HepG2 (cell line): ENCODE measurements at regions not wholly inside any gene's neighbourhood (a gene's known extent, or its start where the extent isn't known, plus 50 kb on each side); places are given as distances from the start of the nearest gene placed in this dataset.

ENCODE experiments used
- ATAC-seq: fragments of 200-7000 bp; cut with Tn5 transposase; 3 replicates; pipeline ENCODE4 v1.9.1; 2020; ENCODE audit warnings: mild to moderate bottlenecking, moderate library complexity
- BruUV-seq: library from RNA; stranded (reverse); fragments of 400-500 nt; replicated peaks from 2 replicates; lab custom pipeline; 2021; lab: Mats Ljungman, UMichigan
- CTCF ChIA-PET: fragments of 300-600 bp; formaldehyde crosslinking; extraction: SDS; loops from one replicate; lab custom pipeline; 2021; ENCODE audit warnings: low total read pairs, inconsistent platforms, low intra/inter-chr PET ratio; lab: Yijun Ruan, JAX
- POLR2A ChIA-PET: fragments of 350-600 bp; sonication (Branson Sonifier 250); formaldehyde crosslinking; loops from one replicate; lab custom pipeline; 2020; ENCODE audit warnings: antibody characterized with exemption, inconsistent platforms; lab: Yijun Ruan, JAX
- DNase-seq: peaks from one replicate; pipeline ENCODE4 v3.0.0-alpha.2; 2015; ENCODE audit warnings: low spot score
- FAIRE-seq: peaks from 3 replicates; lab custom pipeline; 2011; peaks lifted over from hg19 to GRCh38; lab: Jason Lieb, UNC
- H2AFZ ChIP-seq: one replicate; pipeline ENCODE4 v1.6.1; 2011; ENCODE audit warnings: low read length, inconsistent platforms
- H3K27ac ChIP-seq: fragments of 300-600 bp; 3 replicates; pipeline ENCODE4 v1.8.0; 2011; ENCODE audit warnings: mixed run types, mild to moderate bottlenecking, mixed read lengths, low read length, inconsistent platforms; ENCODE audit not compliant: insufficient read depth; ENCODE audit errors: extremely low read length
- H3K27me3 ChIP-seq, 2 experiments: fragments of 200-600 bp in 1 of 2; 2 replicates in 1 of 2; 3 replicates in 1 of 2; pipeline versions ENCODE4 v1.6.0 to v1.8.0; 2011; ENCODE audit warnings: low read length in 2 of 2, mild to moderate bottlenecking in 2 of 2, moderate library complexity in 2 of 2, inconsistent platforms in 1 of 2; ENCODE audit not compliant: insufficient read depth in 2 of 2, control insufficient read depth in 1 of 2
- H3K36me3 ChIP-seq, 2 experiments: fragments of 200-600 bp in 1 of 2; replicated peaks in 1 of 2; 2 replicates in 1 of 2; 3 replicates in 1 of 2; pipeline versions ENCODE4 v1.5.1 to v1.8.0; 2011; ENCODE audit warnings: low read length in 2 of 2, inconsistent platforms in 1 of 2; ENCODE audit not compliant: insufficient read depth in 2 of 2, control insufficient read depth in 1 of 2
- H3K4me1 ChIP-seq: 2 replicates; pipeline ENCODE4 v1.5.1; 2012; ENCODE audit warnings: low read length, inconsistent platforms; ENCODE audit not compliant: insufficient read depth
- H3K4me2 ChIP-seq: 2 replicates; pipeline ENCODE4 v1.6.0; 2011; ENCODE audit warnings: low read depth, low read length, inconsistent platforms
- H3K4me3 ChIP-seq, 3 experiments: fragments of 200-600 bp in 1 of 3; sonication (generic), shearing (Covaris generic) in 1 of 3; replicated peaks in 1 of 3; 2 replicates each; pipeline ENCODE4 v1.5.1; 2011 to 2016; ENCODE audit warnings: low read length in 3 of 3, inconsistent platforms in 2 of 3, low read depth in 2 of 3, mild to moderate bottlenecking in 2 of 3, control low read depth in 1 of 3, mixed read lengths in 1 of 3; ENCODE audit not compliant: insufficient read depth in 1 of 3
- H3K79me2 ChIP-seq: one replicate; pipeline ENCODE4 v1.6.1; 2011; ENCODE audit warnings: low read length, inconsistent platforms; ENCODE audit not compliant: insufficient read depth
- H3K9ac ChIP-seq: 2 replicates; pipeline ENCODE4 v1.6.0; 2011; ENCODE audit warnings: mild to moderate bottlenecking, low read depth, low read length, inconsistent platforms; ENCODE audit not compliant: insufficient read depth
- H3K9me3 ChIP-seq: 2 replicates; pipeline ENCODE4 v1.5.1; 2012; ENCODE audit warnings: mild to moderate bottlenecking, low read length
- H4K20me1 ChIP-seq: 2 replicates; pipeline ENCODE4 v1.6.0; 2011; ENCODE audit warnings: inconsistent platforms, mild to moderate bottlenecking, low read length, moderate library complexity; ENCODE audit not compliant: insufficient read depth
- ATF7-NPFF ChIP-seq: sonication (generic); formaldehyde crosslinking; IDR thresholded peaks from 2 replicates; pipeline ENCODE4 v1.8.1; 2023; ENCODE audit warnings: mild to moderate bottlenecking, low read depth, missing genetic modification reagents, moderate library complexity
- HNRNPK ChIP-seq: fragments of 200-400 bp; formaldehyde crosslinking; IDR thresholded peaks from 2 replicates; pipeline ENCODE4 v1.6.1; 2018; ENCODE audit warnings: low read length, low read depth, moderate library complexity, mild to moderate bottlenecking; ENCODE audit not compliant: poor library complexity, severe bottlenecking
- IRF2 ChIP-seq: IDR thresholded peaks from 2 replicates; pipeline ENCODE4 v1.6.1; 2018; ENCODE audit warnings: missing genetic modification reagents, missing compliant biosample characterization
- ISL2 ChIP-seq: sonication (generic); formaldehyde crosslinking; IDR thresholded peaks from 2 replicates; pipeline ENCODE4 v1.5.0; 2020; ENCODE audit warnings: missing genetic modification reagents
- MAZ ChIP-seq, 2 experiments: sonication (generic) in 1 of 2; formaldehyde crosslinking in 1 of 2; IDR thresholded peaks; 2 replicates each; pipeline versions ENCODE4 v1.5.0 to v1.6.1; 2012 to 2020; ENCODE audit warnings: low read depth in 2 of 2, mild to moderate bottlenecking in 2 of 2, borderline replicate concordance in 1 of 2, improper control_type of control experiment in 1 of 2, low read length in 1 of 2, missing genetic modification reagents in 1 of 2, moderate library complexity in 1 of 2
- NCOA2 ChIP-seq: sonication (generic); formaldehyde crosslinking; IDR thresholded peaks from 2 replicates; pipeline ENCODE4 v1.8.0; 2022; ENCODE audit warnings: inconsistent platforms
- ZBTB38 ChIP-seq: sonication (generic); formaldehyde crosslinking; IDR thresholded peaks from 2 replicates; pipeline ENCODE4 v1.5.1; 2020; ENCODE audit warnings: mild to moderate bottlenecking, missing genetic modification reagents
- ZBTB39 ChIP-seq: sonication (generic); formaldehyde crosslinking; IDR thresholded peaks from 2 replicates; pipeline ENCODE4 v1.5.0; 2020; ENCODE audit warnings: missing genetic modification reagents
- ZBTB49 ChIP-seq: sonication (generic); formaldehyde crosslinking; IDR thresholded peaks from 2 replicates; pipeline ENCODE4 v1.4.0; 2020; ENCODE audit warnings: missing genetic modification reagents, borderline replicate concordance
- ZEB1 ChIP-seq: IDR thresholded peaks from 2 replicates; pipeline ENCODE4 v1.6.1; 2012; ENCODE audit warnings: mild to moderate bottlenecking, low read depth, inconsistent platforms; ENCODE audit not compliant: insufficient replicate concordance
- ZFP91 ChIP-seq: sonication (generic); formaldehyde crosslinking; IDR thresholded peaks from 2 replicates; pipeline ENCODE4 v1.9.0; 2022; ENCODE audit warnings: missing genetic modification reagents, mild to moderate bottlenecking, borderline replicate concordance
- ZIK1 ChIP-seq: sonication (generic); formaldehyde crosslinking; IDR thresholded peaks from 2 replicates; pipeline ENCODE4 v1.5.0; 2020; ENCODE audit warnings: mild to moderate bottlenecking, low read depth, missing genetic modification reagents, borderline replicate concordance
- ZMYM2 ChIP-seq: sonication (generic); formaldehyde crosslinking; IDR thresholded peaks from 2 replicates; pipeline ENCODE4 v1.8.0; 2022; ENCODE audit warnings: mild to moderate bottlenecking, missing genetic modification reagents
- WGBS: methylation state at CpG from one replicate; pipeline ENCODE4 v1.1.6; 2017; ENCODE audit warnings: low lambda C conversion rate; 5-methylcytosine and 5-hydroxymethylcytosine counted together
- in situ Hi-C: cut with HindIII; loops from 2 replicates; pipeline ENCODE4 v1.10.0; 2017; ENCODE audit warnings: low pct_unique_long_range_greater_than_20kb; ENCODE audit not compliant: extremely low pct_ligation_motif_present
- intact Hi-C: fragments of 100-400 bp; cut with micrococcal nuclease; formaldehyde crosslinking; loops from one replicate; pipeline ENCODE4 v1.10.0; 2022; ENCODE audit not compliant: unreplicated experiment

- Histone ChIP-seq H4K20me1 (no peaks in the 10 kb centered on the region), H3K79me2 (no peaks in the 10 kb centered on the region), H3K27me3 (no peaks in the 10 kb centered on the region), H3K36me3 (no peaks in the 10 kb centered on the region), H2AFZ (no peak overlapping the region), H3K27ac (no peak overlapping the region), H3K4me3 (no peak overlapping the region), H3K4me2 (no peak overlapping the region), H3K9me3 (no peaks in the 10 kb centered on the region), H3K9ac (no peak overlapping the region), H3K4me1 (peaks cover 7% of the 10 kb centered on the region)
- DNase-seq (no peak), ATAC-seq (no peak), FAIRE-seq (no peak)
- TF ChIP-seq MAZ (IDR thresholded peaks at IDR 0.05; ENCODE audit: borderline replicate concordance, low read depth, low read length): no peak
- TF ChIP-seq MAZ (CRISPR knock-in tag; IDR thresholded peaks at IDR 0.05; ENCODE audit: low read depth): no peak
- no peak for TF ChIP-seq ZMYM2 (CRISPR knock-in tag)
- no peak for TF ChIP-seq ZIK1
- no peak for TF ChIP-seq HNRNPK
- no peak for TF ChIP-seq ZFP91 (CRISPR knock-in tag)
- no peak for TF ChIP-seq ATF7-NPFF (CRISPR knock-in tag)
- no peak for TF ChIP-seq IRF2
- POLR2A ChIA-PET: no interaction called here
- CTCF ChIA-PET: no interaction called here
- BruUV-seq: no TSS peak
- WGBS: 65% methylated on average over 6 of the region's 7 CpGs
- intact Hi-C loops (no loop called here), in situ Hi-C loops (no loop called here)
Measured at GRCh38 chr7:46160861-46161260, 239.8 kb upstream of the IGFBP3 start.

DNA sequence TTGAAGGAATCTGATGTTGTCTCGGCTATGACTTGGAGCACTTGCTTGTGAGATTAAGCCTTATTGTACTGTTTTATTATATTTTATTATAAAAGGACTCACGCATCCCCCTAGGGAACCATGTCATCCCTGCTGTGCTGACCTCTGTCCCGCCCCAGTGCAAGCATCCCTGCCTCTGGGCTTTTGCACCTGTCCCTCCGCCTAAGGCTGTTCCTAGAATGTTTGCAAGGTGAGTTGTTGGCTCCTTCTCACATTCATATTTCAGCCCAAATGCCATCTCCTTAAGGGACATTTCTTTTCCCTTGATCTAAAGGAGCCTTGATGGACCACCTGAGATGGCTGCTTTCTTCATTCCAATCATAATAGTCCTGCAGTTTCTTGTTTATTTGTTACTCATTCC lies 236.9 kb upstream of the IGFBP3 start:
- Histone ChIP-seq H3K79me2 (no peaks in the 10 kb centered on the region), H3K27me3 (no peaks in the 10 kb centered on the region), H3K36me3 (no peaks in the 10 kb centered on the region), H4K20me1 (no peaks in the 10 kb centered on the region), H3K4me2 (no peak overlapping the region), H3K4me1 (peaks cover 36% of the 10 kb centered on the region), H3K9me3 (no peaks in the 10 kb centered on the region), H3K4me3 (no peak overlapping the region), H2AFZ (no peak overlapping the region), H3K27ac (no peak overlapping the region), H3K9ac (no peak overlapping the region)
- WGBS: 68% methylated on average over 4 of the region's 4 CpGs
- ATAC-seq (no peak), FAIRE-seq (no peak), DNase-seq (no peak)
- ChIA-PET CTCF (no interaction called here), POLR2A (no interaction called here)
- BruUV-seq: no TSS peak
- intact Hi-C loops: loop anchor here (10.0 kb wide), 1 partner anchor 1017 kb away; no protein-coding TSS in a partner anchor
- TF ChIP-seq NCOA2 (CRISPR knock-in tag) (no peak), ZBTB49 (CRISPR knock-in tag) (no peak), ZEB1 (no peak), ZBTB39 (no peak), ISL2 (CRISPR knock-in tag) (no peak), ZBTB38 (CRISPR knock-in tag) (no peak)
- in situ Hi-C loops: no loop called here
